ENCODE measurements at regions not wholly inside any gene's neighbourhood (a gene's known extent, or its start where the extent isn't known, plus 50 kb on each side); places are given as distances from the start of the nearest gene placed in this dataset.

DNA sequence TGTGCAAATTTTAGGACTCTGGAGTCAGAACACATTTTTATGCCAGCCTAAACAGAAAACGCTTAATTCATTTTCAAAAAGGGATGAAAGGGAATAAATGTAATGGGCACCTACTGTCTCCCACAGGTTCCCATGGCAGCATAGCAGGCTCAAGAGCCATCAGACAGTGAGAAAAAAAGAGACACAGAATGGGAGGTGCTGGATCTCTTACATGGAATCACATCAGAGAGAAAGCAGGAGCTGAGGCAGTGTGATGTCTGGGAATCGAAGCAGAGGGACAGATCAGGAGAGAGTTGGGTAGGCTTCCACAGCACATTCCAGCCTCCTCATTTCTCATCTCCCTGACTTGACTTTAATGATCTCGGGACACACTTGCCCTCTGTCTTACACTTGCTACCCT is 684.3 kb downstream of the KCNJ3 start:
- H3K4me1 Mint-ChIP-seq: peaks cover 6% of the 10 kb centered on the region
- H3K9me3 Mint-ChIP-seq: no peaks in the 10 kb centered on the region
- H3K27ac ChIP-seq (ENCODE audit: low read depth, low read length): no peak overlapping the region
- H3K9me3 ChIP-seq (ENCODE audit: control insufficient read depth, low read length): no peaks in the 10 kb centered on the region
- H3K4me1 ChIP-seq (ENCODE audit: control insufficient read depth, insufficient read depth, low read length): peaks cover 2% of the 10 kb centered on the region
- H3K36me3 ChIP-seq (ENCODE audit: control insufficient read depth, insufficient read depth, low read length): no peaks in the 10 kb centered on the region
- no peak overlapping the region for H3K4me3 Mint-ChIP-seq
- H3K9ac ChIP-seq (ENCODE audit: extremely low read depth, low read length, poor library complexity, severe bottlenecking): no peak overlapping the region
- no peak overlapping the region for H3K27ac Mint-ChIP-seq
- 89% methylated on average over 3 of the region's 3 CpGs; no CpG with 5 or more reads in 1 of the 2 experiments for WGBS, 2 experiments (ENCODE audit: insufficient coverage in 1 of 2, insufficient read length in 1 of 2)
- H3K27me3 Mint-ChIP-seq (ENCODE audit: insufficient read depth): no peaks in the 10 kb centered on the region
- no peak for DNase-seq
- TF ChIP-seq, protein P1, sequence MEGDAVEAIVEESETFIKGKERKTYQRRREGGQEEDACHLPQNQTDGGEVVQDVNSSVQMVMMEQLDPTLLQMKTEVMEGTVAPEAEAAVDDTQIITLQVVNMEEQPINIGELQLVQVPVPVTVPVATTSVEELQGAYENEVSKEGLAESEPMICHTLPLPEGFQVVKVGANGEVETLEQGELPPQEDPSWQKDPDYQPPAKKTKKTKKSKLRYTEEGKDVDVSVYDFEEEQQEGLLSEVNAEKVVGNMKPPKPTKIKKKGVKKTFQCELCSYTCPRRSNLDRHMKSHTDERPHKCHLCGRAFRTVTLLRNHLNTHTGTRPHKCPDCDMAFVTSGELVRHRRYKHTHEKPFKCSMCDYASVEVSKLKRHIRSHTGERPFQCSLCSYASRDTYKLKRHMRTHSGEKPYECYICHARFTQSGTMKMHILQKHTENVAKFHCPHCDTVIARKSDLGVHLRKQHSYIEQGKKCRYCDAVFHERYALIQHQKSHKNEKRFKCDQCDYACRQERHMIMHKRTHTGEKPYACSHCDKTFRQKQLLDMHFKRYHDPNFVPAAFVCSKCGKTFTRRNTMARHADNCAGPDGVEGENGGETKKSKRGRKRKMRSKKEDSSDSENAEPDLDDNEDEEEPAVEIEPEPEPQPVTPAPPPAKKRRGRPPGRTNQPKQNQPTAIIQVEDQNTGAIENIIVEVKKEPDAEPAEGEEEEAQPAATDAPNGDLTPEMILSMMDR (conservative IDR thresholded peaks at IDR 0.05): no peak
- no peaks in the 10 kb centered on the region for H3K27me3 ChIP-seq (ENCODE audit: control insufficient read depth, insufficient read depth, low read length, poor library complexity, severe bottlenecking)
- no peaks in the 10 kb centered on the region for H3K36me3 Mint-ChIP-seq (ENCODE audit: low read depth)
- H3K4me3 ChIP-seq (ENCODE audit: low read length): no peak overlapping the region

DNA sequence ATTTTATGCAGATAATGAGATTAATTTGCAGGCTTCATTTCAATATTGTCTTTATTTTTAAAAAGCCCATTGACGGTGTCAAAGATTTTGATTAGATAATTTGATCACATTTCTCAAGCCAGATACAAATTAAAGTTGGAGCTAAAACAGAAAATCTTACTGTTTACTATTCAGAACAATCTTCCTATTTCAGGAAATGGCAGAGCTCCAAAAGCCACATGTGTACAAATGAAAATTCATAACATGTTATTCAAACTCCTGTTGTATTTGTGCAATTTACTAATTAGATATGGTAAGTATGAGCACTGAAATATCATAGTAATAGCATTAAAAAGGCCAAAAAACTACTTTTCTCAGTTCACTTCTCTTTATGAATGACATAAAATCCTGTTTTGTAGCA is 682.9 kb downstream of the KCNJ3 start:
- Histone ChIP-seq H3K4me3 (ENCODE audit: low read length) (no peak overlapping the region), H3K9me3 (ENCODE audit: control insufficient read depth, low read length) (no peaks in the 10 kb centered on the region), H3K9ac (ENCODE audit: extremely low read depth, low read length, poor library complexity, severe bottlenecking) (no peak overlapping the region), H3K36me3 (ENCODE audit: control insufficient read depth, insufficient read depth, low read length) (no peaks in the 10 kb centered on the region), H3K27me3 (ENCODE audit: control insufficient read depth, insufficient read depth, low read length, poor library complexity, severe bottlenecking) (no peaks in the 10 kb centered on the region), H3K4me1 (ENCODE audit: control insufficient read depth, insufficient read depth, low read length) (no peaks in the 10 kb centered on the region), H3K27ac (ENCODE audit: low read depth, low read length) (no peak overlapping the region)
- WGBS, 2 experiments (ENCODE audit: insufficient coverage in 1 of 2, insufficient read length in 1 of 2): 100% methylated on average over 1 of the region's 1 CpG; no CpG with 5 or more reads in 1 of the 2 experiments
- Mint-ChIP-seq H3K9me3 (no peaks in the 10 kb centered on the region), H3K27ac (no peak overlapping the region), H3K4me1 (no peaks in the 10 kb centered on the region), H3K4me3 (no peak overlapping the region), H3K36me3 (ENCODE audit: low read depth) (no peaks in the 10 kb centered on the region), H3K27me3 (ENCODE audit: insufficient read depth) (no peaks in the 10 kb centered on the region)
- TF ChIP-seq, protein P1 (conservative IDR thresholded peaks at IDR 0.05): no peak
- DNase-seq: no peak

DNA sequence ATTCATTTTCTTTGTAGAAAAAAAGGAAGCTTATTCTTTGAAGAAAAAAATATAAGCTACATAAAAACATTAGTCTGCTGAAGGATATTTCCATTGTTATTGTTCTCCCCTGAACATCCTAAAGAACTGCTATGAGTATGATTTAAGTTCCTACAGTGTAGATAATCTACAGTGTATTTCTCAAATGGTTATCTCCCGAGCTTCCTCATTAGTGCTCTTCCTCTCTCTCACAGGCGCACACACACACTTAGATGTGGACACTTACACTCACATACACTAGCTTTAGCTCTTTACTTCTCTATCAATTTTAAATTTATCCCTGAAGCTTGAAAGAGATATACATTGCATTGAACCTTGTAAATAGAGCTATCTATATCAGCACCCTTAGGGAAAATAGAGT is 681.0 kb downstream of the KCNJ3 start:
- WGBS, 2 experiments (ENCODE audit: insufficient coverage in 1 of 2, insufficient read length in 1 of 2): 87 to 88% methylated on average over 2 of the region's 2 CpGs
- Histone ChIP-seq H3K36me3 (ENCODE audit: control insufficient read depth, insufficient read depth, low read length) (no peaks in the 10 kb centered on the region), H3K9ac (ENCODE audit: extremely low read depth, low read length, poor library complexity, severe bottlenecking) (no peak overlapping the region), H3K27me3 (ENCODE audit: control insufficient read depth, insufficient read depth, low read length, poor library complexity, severe bottlenecking) (no peaks in the 10 kb centered on the region), H3K27ac (ENCODE audit: low read depth, low read length) (no peak overlapping the region), H3K9me3 (ENCODE audit: control insufficient read depth, low read length) (no peaks in the 10 kb centered on the region), H3K4me1 (ENCODE audit: control insufficient read depth, insufficient read depth, low read length) (no peaks in the 10 kb centered on the region), H3K4me3 (ENCODE audit: low read length) (no peak overlapping the region)
- Mint-ChIP-seq H3K36me3 (ENCODE audit: low read depth) (no peaks in the 10 kb centered on the region), H3K27ac (no peak overlapping the region), H3K9me3 (no peaks in the 10 kb centered on the region), H3K4me1 (no peaks in the 10 kb centered on the region), H3K4me3 (no peak overlapping the region), H3K27me3 (ENCODE audit: insufficient read depth) (no peaks in the 10 kb centered on the region)
- no peak for DNase-seq
- TF ChIP-seq, protein P1 (conservative IDR thresholded peaks at IDR 0.05): no peak

Measured in endodermal cell (in vitro differentiated cells).